Activated CD4-positive, alpha-beta T cell treated with anti-CD3 and anti-CD28 coated beads, Interleukin-2, amount 50 U/mL, for 24 hours (primary cell): ENCODE measurements at regions not wholly inside any gene's neighbourhood (a gene's known extent, or its start where the extent isn't known, plus 50 kb on each side); places are given as distances from the start of the nearest gene placed in this dataset.

Experiments used
- DNase-seq, 2 donors: peaks; one replicate each; pipeline ENCODE4 v3.0.0-alpha.2; 2020; ENCODE audit warnings: low read depth in 1 of 2, low spot score in 1 of 2

DNA sequence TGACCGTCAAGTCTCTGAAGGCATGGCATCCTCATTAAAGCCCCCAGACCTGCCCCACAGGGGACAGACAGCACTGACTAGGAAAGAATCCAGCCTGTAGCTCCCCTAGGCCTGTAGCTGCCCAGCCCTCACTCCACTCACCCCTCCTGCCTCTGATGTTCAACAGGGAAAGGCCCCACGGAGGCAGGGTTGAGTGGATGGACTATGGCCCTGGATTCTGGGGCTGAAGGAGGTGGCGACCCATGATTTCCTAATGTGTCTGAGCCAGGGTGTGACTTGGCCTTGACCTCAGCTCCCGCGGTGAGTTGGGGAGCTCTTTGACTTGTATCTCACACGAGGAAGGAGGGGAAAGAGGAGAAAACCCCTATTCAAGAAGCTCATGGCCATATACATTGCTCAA lies 238.5 kb upstream of the CSF3R start:
- no peak for DNase-seq

DNA sequence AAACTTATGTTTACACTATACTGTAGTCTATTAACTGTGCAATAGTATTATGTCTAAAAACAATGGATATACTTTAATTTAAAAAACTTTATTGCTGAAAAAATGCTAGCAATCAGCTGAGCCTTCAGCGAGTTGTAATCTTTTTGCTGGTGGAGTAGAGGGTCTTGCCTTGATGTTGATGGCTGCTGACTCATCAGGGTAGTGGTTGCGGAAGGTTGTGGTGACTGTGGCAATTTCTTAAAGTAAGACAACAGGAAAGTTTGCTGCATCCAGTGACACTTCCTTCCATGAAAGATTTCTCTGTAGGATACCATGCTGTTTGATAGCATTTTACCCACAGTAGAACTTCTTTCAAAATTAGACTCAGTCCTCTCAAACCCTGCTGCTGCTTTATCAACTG lies 234.7 kb upstream of the CSF3R start:
- DNase-seq = no peak

DNA sequence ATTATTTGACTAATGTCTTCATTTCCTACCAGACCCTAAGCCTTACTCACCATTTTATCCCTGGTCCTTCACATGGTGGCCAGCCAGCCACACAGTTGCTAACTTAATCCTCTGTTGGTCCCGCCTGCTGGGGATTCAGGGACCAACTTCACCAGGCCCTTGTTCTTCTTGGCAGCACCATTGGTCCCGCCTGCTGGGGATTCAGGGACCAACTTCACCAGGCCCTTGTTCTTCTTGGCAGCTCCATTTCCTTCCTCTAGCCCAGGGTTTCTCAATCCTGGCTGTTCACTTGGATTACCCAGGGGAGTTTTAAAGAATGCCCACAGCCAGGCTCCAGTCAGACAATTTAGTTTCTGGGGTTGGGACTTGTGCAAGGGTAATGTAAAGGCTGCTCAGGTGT lies 233.1 kb upstream of the CSF3R start:
- DNase-seq = no peak

DNA sequence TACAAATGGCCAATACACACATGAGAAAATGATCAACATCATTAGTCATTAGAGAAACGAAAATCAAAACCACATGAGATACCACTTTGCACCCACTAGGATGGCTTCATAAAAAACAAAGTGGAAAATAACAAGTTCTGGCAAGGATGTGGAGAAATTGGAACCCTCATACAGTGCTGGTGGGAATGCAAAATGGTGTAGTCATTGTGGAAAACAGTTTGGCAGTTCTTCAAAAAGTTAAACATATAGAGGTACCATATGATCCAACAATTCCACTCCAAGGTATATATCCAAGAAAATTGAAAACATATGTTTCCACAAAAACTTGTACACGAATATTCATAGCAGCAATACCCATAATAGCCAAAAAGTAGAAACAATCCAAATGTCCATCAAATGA lies 231.6 kb upstream of the CSF3R start:
- no peak for DNase-seq

DNA sequence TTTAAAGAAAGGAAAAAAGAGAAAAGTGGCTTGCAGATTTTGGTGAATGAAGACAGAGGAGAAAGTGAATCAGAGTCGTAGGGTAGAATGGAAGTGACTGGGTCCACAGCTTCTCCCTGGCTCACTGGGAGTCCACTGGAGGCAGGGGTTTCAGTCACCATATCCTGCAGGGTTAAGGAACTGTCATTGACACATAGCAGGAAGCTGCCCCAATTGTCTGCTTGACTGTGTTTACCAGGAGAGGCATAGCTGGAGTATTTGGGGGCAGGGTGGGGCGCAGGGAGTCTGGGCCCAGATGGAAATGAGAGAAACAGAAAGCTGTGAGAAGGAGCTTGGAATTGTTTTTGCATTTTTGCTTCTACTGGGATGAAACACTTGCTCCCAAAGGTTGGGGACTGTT lies 228.8 kb upstream of the CSF3R start:
- no peak for DNase-seq

DNA sequence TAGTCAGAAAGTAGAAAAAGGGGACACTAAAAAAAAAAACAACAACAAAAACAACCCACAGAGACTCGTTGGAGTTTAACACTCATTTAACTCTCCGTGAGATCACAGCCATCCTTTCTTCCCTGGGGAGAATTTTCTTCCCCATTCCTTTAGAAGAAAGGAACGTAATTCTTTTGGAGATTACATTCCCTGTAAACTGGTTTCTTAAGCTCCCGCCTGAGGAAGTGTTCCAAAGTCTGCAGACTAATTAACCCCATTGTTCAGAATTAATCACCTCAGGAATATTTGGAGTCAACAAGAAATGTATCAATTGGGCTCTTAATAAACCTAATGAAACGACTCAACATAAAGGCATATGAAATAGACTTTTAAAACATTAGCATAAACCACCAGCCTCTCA lies 228.2 kb upstream of the CSF3R start:
- DNase-seq = no peak

DNA sequence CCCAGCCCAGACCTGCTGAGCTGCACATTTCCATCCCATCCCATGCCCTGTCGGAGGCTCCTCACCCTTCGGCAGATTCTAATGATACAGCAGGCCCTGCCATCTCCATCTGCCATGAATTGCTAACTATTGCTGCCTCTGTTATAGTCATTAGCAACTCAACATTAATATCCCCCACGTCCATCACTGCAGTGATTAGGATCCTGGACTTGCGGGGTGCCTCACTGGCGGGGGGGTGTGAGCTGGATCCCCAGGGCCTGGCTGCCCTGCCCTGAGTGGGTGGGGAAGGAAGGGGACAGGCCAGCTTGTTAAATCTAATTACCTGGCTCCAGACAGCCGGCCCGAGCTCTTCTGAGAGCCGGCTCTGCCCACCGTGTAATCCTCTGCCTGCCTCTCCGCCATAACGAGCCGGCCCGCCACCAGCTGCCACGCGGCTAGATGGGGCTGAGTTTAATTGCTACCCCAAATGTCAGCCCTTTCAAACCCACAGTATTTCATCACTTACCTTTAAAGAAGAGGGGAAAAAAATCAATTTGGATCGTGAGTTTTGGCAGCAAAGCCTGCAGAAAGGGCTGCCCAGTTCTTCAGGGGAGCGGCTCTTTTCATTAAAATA lies 227.3 kb upstream of the CSF3R start:
- no peak for DNase-seq

DNA sequence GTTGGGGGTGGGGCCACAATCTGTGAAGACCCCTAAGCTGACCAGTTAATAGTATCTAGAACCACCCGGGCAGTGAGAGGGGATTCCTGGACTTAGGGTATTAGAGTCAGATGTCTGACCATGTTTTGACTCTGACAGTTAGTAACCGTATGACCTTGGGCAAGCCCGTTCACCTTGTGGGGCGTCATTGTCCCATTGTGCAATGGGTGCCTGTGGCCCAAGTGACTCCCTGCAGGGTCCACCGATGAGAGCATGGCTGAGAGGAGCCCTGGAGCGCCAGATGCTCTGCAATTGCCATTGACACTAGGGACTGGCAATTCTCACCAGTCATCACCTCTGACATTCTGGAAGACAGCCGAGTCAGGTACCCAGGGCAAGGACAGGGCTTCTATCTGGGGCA lies 225.9 kb upstream of the CSF3R start:
- no peak for DNase-seq

DNA sequence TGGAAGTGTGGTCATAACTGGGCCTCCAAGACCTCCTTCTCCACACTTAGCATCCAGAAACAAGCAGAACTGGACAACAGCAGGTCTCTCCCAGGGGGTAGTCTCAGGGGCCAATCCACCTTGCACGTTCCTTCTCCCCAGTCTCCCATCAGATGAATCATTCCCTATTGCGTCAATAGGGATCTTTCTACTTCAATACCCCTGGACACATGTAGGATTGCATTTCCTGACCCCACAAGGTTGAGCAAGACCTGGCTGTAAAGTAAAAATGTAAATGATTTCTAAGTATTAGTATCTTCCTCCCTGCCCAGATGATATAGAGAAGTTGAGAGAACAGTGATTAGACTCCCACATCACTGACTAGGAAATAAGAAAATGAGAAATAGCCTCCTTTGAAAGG lies 224.5 kb upstream of the CSF3R start:
- no peak for DNase-seq

DNA sequence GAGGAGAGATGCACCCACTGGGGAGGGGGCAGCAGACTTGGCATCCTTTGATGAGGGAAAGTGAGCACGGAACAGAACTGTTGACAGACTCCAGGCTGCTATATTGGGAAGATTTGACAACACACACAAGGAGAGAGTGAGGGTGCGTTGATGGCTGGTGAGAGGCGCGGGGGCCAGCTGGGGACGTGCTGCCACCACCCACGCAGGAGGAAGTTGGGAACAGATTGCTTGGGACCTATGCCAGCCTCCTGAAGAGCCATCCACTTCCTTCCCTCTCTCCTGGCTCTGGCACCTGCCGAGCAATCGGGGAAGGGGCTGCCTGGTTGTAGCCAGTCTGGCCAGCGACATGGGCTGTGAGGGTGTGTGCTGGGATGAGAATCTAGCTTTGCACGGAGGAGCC lies 223.7 kb upstream of the CSF3R start:
- no peak for DNase-seq

DNA sequence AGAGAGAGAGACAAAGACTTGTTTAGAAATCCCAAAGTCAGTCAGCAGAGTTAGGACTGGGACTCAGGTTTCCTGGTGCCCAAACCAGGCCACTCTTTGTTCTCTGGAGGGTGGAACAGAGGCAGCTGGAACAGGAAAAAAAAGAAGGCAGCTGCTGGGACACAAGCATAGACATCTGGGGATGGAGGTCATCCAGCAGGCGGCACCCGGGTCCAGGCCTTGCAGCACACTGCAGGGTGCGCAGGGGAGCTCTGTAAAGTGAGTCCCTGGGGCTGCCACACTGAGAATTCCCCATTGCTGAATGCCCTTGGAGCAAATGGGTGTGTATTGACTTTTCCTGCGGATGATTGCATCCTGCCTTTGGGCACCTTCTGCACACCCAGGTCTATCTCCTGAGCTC lies 222.9 kb upstream of the CSF3R start:
- no peak for DNase-seq

DNA sequence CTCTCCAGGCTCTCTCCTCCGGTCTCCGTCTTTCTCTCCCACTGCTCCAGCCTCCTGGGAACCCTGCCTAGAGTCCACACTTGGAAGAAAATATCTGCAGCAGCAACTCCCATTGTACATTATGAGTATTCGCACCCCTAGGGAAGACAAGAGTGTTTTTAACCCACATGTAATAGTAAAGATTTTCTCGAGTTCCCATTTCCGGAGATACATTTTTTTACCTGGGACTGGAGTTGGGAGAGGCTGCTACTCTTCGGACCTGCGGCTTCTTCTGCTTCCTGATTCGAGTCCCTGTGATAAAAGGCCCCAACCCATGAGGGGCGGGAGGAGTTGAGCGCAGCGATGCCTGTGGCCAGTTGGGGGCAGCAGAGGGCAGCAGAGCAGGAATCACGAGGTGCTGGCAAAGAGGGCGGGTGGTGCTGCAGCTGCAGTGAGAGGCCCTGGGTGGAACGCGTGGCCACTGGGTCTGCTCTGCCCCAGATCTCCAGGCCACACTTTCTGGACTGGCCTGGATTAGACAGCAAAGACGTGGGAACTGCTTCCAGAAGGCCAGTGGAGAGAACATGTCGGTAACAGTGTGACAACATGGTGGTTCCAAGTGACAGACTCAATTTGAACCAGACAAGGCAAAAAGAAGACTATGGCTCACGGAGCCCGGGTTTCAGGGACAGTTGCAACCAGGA lies 221.0 kb upstream of the CSF3R start:
- peak; percentile 27 to 38 for DNase-seq

DNA sequence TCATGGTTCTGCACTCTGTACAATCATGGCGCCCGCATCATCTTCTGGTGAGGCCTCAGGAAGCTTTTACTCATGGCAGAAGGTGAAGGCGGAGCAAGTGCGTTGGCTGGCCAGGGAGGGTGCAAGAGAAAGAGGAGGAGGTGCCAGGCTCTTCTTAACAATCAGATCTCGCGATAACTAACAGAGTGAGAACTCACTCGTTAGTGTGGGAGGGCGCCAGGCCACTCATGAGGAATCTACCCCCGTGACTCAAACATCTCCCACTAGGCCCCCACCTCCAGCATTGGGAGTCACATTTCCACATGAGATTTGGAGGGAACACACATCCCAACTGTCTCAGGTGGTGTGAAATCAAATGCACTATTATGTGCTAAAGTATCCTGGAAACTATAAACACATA lies 220.2 kb upstream of the CSF3R start:
- DNase-seq = no peak

DNA sequence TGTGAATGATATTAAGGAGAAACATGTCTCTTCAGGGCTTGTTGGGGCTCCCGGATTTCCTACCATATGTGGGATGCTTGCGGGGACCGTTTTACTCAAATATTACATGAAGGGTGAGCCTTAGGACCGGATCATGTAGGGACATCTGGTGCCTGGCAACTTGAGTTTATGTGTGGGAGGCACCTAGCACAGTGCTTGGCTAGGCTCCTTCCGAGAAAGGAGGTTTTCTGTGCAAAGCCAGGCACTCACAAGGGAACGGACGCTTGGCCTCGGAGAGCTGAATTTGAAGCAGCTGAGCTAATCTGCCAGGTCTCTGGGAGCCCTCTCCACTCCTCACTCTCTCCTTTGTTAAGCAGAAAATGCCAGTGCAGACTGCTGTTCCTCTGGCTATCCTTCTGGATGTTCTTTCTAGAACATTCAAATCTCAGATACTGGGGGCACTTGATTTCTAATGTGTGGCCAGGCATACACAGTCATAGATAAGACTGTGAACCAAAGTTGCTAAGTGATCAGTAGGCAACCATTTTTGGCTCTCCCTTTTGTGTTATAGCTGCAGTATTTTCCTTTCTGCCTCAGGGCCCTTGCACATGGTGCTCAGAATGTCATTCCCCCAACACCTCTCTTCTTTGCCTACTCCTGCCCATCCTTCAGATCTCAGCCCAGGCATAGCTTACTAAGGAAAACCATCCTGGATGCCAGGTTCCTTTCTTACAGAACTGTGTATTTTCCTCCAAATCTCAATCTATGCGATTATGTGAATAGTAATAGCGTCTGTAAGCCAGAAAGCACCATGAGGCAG lies 216.6 kb upstream of the CSF3R start:
- DNase-seq = no peak

DNA sequence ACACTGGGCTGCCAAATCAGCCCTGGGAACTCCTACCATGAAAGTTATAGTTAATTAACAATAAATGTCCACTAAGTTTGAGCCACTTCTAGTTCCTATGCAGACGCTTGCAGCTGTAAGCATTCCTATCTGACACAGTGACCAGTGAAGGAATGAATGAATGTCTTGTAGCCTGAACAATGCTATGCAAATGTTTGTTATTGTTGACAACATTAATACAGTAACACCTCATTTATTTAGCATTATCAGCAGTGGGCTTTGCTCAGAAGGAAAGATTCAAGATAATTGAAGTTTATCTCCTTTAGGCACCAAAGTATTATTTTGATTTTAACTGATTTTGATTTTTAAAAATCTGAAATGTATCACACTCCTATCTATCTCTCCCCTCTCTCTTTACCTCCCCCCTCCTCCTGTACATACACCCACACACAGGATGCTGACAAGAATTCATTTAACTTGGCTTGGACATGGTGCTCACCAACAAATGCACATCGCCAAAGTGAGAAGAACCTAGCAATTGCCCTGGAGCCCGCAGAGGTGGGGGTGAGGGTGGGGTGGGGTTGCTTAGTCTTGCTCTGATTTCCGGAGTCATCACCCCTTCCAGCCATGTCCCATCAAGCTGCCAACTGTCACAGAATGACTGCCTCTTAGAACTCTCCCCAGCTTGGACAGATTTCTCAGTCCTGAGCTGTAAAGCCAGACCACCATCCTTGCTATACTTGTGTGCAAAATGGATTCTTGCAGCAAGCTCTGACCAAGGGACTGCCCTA lies 215.3 kb upstream of the CSF3R start:
- DNase-seq = no peak

DNA sequence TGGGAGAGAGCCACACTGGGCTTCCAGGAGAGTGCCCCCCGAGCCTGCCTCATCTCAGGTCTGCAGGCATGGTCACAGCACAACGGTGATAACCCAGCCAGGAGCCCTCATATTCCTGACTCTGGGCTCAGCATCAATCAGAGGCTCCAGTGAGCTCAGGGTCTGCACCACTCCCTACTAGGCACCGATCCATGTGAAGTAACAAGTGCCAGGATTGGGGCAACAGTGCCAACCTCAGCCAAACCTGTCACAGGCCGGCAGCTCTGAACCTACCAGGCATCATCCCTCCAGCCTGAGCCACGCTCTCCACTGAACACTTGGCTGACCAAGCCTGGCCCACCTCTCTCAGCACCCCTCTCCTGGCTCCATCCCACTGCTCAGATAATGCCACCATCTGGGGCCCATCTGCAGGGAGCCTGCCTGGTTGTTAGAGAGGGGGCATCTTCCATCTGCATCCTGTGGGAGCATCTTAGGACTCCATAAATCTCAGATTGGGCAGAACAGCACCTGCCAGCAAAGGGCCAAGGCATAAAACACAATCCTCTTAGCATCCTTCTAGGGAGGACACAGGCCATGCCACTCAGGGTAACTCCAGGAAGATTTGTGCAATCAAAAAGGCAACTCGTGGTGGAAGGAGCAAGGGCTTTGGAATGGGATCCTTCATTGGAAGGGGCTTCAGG lies 213.7 kb upstream of the CSF3R start:
- no peak for DNase-seq

DNA sequence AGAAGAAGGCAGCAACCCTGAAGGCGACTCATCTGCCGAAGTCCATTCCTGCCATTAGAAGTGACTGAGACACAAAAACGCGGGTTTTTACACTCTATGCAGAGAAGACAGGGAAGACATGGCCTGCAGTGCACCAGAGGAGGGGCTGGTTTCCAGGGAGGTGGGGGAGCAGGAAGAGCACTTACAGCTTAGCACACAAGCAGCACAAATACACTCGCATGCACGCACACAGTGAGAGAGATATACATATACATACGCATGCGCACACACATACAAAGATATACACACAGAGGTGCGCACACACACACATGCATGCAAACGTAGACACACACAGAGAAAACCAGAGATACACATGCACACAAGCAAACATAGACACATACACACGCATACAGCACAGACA lies 210.9 kb upstream of the CSF3R start:
- DNase-seq = no peak

DNA sequence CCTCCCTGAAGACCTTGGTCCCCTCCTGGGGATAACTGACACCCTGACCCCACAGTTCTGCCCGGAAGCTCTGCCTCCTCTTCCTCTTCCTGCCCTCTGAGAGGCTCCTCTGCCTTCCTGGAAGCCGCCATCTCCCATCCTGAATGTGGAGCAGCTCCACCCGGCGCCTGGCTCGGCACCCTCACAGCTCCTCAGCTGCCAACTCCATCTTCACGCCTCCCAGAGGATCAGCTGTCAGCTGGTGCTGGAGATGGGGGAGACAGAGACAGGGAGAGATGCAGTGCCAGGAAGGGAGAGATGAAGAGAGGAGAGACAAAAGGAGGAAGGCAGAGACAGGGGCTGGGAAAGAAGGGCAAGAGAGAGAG lies 210.4 kb upstream of the CSF3R start:
- DNase-seq = no peak

DNA sequence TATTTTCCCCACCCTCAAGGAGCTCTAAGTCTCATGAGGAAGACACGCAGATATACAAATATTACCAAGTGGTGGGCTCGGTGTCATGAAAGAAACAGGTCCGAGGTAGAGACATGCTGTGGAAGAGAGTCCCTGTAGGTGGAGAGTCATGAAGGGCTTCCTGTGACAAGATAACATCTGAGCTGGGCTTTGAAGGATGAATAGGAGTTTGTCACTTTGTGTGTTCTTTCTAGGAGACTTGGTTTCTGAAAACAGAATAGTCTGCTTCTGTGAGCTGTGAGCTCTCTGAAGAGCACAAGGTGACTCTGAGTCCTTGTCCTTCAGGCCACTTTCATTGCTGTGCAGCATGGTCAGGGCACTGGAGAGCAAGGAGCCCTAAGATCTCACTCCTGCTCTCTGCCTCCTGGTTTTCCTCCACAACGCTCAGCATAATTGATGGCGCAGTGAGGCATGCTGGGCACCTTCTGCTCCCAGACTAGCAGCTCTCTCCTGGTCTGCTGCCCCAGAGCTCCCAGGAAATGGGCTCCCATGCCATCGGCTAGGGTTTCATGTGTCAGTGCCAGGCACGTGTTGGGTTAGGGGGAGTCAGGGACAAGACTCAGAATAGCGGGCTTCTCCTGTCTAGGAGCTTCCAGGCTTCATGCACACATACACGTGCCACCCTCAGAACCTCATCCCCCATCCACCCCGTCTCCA lies 209.9 kb upstream of the CSF3R start:
- no peak for DNase-seq

DNA sequence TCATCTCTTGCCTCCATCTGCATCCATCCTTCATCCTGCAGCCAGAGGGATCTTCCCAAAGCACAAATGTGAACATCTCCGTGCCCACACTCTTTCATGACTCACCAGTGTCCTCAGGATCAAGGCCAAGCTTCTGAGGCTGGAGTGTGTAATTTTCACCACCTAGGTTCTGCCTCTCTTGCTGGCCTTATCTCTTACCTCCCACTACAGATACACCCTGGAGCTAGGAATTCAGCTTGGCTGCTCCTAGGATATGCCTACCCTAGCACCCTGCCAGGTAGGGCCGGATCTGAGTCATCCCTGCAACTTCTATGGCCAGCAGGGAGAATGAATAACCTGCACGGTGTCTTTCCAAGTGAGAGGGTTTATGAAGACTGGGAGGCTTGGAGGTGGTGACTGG lies 208.7 kb upstream of the CSF3R start:
- no peak for DNase-seq

DNA sequence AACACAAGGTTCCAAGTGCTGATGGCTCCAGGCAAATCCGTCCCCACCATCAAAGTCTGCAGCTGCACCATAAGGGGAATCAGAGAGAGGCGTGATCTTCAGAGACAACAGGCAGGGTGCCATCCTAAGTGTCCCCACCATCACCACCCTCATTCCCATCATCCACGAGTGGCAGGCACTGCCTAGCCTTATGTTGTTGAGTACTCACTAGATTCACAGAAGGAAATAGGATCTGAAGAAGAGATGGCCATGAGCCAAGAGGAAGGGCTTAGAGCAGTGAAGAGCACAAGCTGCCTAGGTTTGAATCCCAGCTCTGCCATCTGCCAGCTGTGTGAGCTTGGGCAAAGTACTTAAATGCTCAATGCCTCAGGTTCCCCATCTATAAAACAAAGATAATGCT lies 207.3 kb upstream of the CSF3R start:
- no peak for DNase-seq
